MM.1S (cell line): ENCODE measurements at regions not wholly inside any gene's neighbourhood (a gene's known extent, or its start where the extent isn't known, plus 50 kb on each side); places are given as distances from the start of the nearest gene placed in this dataset.

Experiments
- CTCF ChIP-seq: fragments of 300-600 bp; sonication (generic); IDR thresholded peaks from 2 replicates; pipeline ENCODE4 v1.5.1; 2016; ENCODE audit warnings: antibody characterized with exemption, low read length, mixed read lengths
- EZH2 ChIP-seq: fragments of 300-600 bp; sonication (generic); optimal IDR thresholded peaks from 2 replicates; pipeline ENCODE3; 2017; ENCODE audit warnings: low read depth, mild to moderate bottlenecking, antibody characterized with exemption, low read length, mixed read lengths
- EZH2phosphoT487 ChIP-seq: fragments of 300-600 bp; sonication (generic); IDR thresholded peaks from 2 replicates; pipeline ENCODE4 v1.6.1; 2018; ENCODE audit warnings: antibody characterized with exemption, low read length

- TF ChIP-seq CTCF = no peak
- no peak for TF ChIP-seq EZH2phosphoT487
- TF ChIP-seq EZH2 = no peak
These were observed 1260.3 kb downstream of the TMEM121 start for GRCh38 chr14:106786697-106787096.
